ENCODE measurements at regions not wholly inside any gene's neighbourhood (a gene's known extent, or its start where the extent isn't known, plus 50 kb on each side); places are given as distances from the start of the nearest gene placed in this dataset.
"Not testable (repeated sequence)": the region's sequence is repeated elsewhere in the genome, so short reads cannot be mapped to it uniquely, and the experiment has no call there.

DNA sequence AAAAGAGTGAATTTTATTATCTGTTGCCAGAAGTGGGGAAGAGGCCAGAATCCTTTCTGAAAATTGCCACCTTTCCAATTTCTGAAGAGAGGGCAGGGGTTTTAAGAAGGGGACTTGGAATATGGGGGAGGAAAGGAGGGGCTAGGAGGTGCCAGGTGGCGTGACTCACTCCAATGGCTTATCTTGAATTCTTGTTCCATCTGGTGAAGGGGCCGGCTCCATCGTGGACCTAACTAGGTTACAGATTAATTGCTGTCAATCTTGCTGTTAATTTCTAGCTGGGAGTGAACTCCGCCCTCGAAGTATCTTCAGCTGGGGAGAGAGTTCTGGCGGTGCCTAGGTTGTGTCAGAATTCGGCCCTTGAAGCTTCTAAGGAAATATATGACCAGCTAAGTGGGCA is 138.7 kb downstream of the YTHDC2 start:
- no peak for DNase-seq (ENCODE audit: low read depth in 2 of 2)

DNA sequence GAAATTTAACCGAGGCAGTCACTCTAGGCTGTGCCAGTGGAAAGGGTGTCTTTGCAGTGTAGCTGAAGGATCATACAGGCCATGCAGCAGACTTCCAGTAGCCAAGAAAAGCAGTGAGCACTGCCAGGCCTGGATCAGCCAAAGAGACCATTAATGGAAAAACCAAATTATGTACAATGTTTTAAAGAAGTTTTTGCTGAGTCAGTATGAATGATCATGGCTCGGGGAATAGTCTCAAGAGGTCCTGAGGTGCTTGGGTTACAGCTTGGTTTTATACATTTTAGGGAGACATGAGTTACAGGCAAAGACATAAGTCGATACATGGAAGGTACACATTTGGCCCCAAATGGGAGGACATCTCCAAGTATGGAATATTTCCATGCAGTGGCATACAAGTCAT is 141.3 kb downstream of the YTHDC2 start:
- DNase-seq (ENCODE audit: low read depth in 2 of 2): no peak

DNA sequence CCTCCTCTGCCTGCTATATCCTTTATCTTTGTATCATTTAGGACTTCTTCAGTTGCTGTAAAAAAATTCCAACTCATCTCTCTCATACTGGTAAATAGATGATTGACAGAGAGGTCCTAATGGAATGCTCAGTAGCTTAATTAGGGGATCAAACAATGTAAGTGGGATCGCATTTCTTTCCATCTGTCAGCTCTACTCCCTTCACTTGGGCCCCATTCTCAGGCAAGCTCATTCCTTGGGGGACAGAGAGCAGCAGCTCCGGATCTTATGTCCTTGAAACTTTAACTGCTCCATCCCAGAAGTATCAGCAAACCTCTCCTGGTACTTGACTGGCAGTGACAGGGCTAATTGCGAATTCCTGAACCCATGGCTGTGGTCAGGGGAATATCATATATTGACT is 146.7 kb downstream of the YTHDC2 start:
- DNase-seq (ENCODE audit: low read depth in 2 of 2): no peak

- DNase-seq (ENCODE audit: low read depth in 2 of 2): no peak
Observed at GRCh38 chr5:113660706-113661250, 147.3 kb downstream of the YTHDC2 start.

- peak in 1 of 2 donors; percentile 6 for DNase-seq (ENCODE audit: low read depth in 2 of 2)
Observed at GRCh38 chr5:113663879-113664541, 150.5 kb downstream of the YTHDC2 start.

GRCh38 chr5:113673041-113673440 is 159.5 kb downstream of the YTHDC2 start:
- DNase-seq (ENCODE audit: low read depth in 2 of 2): no peak

DNA sequence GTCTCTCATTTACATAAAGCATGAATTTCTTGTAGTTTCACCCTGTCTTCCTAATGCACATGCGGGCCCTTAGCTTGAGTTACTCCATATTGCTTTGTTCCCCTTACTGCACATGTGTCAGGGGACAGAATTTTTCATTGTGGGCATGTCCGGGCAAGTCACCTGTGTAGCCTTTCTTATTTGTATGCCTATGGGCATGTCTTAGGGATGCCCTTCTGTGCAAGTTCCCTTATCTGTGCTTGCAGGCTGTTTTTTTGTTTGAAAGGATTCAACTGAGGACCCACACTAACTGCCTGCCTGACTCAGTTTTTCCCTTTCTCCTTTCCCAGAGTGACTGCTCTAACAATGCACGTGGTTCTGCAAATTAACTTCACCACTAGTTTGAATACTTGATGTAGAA is 161.7 kb downstream of the YTHDC2 start:
- DNase-seq (ENCODE audit: low read depth in 2 of 2): no peak

- no peak for DNase-seq (ENCODE audit: low read depth in 2 of 2)
Observed at GRCh38 chr5:113678202-113678601, 164.7 kb downstream of the YTHDC2 start.

DNA sequence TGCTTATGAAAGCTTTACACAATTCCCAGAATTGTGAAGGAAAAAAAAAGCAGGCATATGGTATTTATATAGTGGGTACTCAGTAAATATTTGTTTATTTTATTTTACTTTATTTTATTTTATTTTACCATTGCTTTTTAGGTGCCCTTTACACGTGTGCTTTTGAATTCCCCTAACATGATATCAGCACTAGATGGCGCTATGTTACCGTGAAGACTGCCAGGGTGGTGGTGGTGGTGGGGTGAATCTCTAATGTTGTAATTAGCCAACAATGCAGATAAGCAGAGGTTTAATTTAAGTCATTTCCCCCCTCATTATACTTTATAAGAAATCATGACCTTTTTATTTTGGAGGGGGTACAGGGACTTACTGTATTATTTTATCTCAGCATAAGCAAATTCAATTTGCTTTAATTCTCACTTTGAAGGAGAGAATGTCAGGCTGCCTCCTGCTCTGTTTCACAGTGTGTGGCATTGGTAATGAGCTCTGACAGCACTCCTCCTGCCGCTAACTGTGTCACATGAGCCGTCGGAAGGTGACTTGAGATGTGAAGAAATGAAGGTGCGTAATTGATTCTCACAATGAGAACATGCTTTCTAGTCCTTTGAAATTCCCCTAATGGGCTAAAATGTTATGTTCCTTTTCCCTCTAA is 165.6 kb downstream of the YTHDC2 start:
- DNase-seq (ENCODE audit: low read depth in 2 of 2): no peak

DNA sequence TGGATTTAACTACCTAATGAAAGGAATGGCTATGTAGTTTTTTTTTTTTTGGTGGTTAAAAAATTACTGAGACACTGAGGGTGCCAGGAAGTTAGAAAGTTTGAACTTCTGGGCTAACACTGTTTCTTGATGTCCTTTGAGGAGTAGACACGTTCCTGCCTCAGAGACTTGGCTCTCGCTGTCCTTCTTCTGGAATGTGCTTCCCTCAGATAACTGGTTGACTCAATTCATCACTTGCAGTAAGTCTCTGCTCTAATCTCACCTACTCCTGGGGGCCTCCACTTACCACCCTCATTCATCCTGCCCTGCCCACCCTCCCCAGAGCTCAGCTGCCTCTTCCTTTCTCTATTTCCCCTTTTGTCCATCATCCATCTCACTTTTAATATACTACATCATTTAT is 167.0 kb downstream of the YTHDC2 start:
- no peak for DNase-seq (ENCODE audit: low read depth in 2 of 2)

DNA sequence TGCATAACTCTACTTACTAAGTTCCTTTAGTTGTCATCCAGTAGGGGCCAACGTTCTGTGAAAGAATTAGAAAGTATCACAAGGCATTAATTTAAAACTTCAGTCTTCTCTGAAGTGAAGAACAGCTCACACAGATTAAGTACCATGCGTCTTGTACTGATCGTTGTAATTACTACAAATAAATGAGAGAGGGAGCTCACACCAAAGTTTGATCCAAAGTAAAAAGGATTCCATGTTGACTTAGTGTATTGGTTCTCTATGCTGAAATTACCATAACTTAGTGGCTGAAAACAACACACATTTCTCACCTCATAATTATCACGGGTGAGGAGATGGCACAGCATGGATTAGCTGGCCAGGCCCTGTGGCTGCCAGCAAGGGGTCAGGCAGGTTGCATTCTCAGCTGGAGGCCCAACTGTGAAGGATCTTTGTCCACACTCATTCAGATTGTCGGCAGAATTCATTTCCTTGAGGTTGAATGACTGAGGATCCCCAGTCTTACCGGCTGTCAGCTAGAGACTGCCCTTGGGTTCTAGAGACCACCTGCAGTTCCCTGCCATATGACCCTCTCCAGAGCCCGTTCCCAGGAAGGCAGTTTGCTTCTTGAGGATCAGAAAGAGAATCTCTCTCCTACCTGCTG is 169.1 kb downstream of the YTHDC2 start:
- DNase-seq (ENCODE audit: low read depth in 2 of 2): no peak

DNA sequence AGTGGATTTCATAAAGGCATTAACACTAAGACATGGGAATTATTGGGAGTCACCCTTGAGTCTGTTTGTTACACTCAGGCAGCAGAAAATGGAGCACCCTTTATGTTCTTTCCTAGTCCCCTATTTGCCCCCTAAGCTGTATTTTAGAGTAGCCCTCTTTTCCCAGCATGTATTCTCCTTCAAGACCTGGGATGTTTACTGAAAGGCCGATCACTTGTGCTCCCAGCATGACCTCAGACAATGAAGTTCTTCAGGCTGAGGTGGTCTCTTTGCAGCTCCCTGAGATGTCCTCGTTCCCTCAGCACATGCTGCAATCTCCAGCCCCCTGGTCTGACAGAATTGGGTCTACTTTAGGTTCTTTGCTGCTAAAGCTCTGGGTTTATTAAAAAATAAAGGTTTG is 169.7 kb downstream of the YTHDC2 start:
- no peak for DNase-seq (ENCODE audit: low read depth in 2 of 2)

DNA sequence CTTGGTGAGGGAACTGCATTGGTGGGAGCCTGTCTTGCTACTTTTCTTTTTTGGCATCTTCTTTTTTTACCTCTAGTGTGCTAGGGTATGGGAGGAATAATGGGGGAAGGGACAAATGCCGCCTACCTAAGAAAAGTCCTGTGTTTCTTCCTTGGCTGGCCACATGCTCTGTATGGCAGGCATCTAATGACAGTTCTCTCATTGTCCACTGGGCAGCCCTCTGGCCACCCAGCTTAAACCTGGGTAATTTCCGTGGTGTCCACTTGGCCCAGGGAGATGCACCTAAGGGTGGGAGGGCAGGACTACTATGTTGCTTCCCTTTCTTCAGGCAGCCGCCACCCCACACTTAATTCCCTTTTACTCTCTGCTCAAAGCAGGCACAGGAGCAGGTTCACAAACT is 173.1 kb downstream of the YTHDC2 start:
- DNase-seq (ENCODE audit: low read depth in 2 of 2): no peak

- DNase-seq (ENCODE audit: low read depth in 2 of 2): no peak
Observed at GRCh38 chr5:113689647-113690046, 176.2 kb downstream of the YTHDC2 start.

DNA sequence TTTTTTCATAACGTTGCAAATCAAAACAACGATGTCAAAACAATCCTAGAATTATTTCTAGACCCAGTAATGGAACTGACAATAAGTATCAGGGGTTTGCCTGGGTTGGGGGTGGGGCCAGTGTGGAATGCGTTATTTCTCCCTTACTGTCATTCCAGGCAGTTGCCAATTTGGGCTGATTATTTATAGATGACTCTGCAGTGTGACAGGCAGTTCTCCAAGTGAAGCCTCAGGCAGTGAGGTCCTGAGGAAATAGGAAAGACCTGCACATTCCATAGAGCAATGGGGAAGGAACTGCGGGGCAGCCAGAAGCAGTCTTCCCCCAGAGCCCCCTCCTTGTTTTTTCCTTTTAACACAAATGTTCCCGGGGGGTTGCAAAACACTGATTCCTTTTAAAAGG is 179.0 kb downstream of the YTHDC2 start:
- no peak for DNase-seq (ENCODE audit: low read depth in 2 of 2)

DNA sequence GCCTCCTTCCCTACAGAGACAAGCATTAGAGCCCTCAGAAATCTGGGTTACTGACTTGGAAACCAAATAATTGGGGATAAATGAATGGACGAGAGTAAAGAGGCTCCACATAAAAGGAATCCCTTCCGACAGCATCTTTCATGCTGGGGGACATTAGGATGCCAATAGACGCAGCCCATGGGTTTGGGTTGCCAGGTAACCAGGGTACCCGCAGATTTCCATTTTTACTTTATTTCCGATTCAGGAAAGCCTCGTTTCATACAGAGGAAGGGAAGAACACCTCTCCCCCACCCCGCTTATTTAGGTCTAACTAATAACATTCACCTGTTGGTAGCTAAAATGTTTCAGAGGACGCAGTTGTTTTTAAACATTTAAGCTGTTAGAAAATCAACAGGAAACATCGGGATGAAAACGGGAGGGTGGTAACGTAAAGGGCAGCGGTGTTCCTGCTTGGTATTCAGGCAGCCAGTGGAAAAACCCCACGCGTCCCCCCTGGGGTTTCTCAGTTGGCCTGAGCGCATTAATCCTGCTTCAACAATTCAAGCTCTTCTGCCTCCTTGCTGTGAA is 179.5 kb downstream of the YTHDC2 start:
- no peak for DNase-seq (ENCODE audit: low read depth in 2 of 2)

DNA sequence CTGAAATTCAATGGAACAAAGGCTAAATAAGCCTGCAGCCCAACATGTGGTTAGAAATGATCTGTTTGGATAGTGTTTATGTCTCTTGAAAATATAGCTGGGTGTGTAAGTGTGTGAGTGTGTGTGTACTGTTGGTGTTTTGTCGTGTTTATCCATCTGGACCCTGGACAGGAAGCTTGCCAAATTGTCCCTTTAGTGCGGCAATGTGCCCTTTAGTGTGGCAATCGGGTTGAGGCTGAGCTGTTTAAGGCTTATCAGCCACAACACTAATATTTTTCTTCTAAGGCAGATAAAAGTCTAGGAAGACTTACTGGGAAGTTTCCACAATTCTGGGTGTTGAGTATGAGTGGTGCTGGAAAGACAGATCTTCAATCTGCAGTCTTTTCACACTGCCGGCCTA is 180.2 kb downstream of the YTHDC2 start:
- no peak for DNase-seq (ENCODE audit: low read depth in 2 of 2)

DNA sequence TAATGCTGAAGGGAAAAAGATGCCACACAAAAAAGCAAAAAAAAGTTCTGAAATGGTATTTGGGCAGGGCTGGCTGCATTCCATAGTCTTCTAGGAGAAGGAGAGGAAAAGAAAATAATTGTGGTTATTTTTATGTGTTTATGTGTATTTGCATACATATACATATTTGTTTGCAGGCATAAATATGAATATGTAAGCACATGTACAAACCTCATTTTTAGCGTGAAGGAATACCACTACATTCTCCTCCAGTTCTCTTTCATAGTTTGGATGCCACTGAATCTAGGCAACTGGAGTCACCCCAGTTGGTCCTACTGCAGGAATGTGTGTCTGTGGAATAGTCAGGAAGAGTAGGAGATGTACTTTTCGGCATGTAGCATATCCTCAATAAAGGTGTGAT is 181.1 kb downstream of the YTHDC2 start:
- DNase-seq (ENCODE audit: low read depth in 2 of 2): no peak

GRCh38 chr5:113703266-113703665 is 189.8 kb downstream of the YTHDC2 start:
- DNase-seq (ENCODE audit: low read depth in 2 of 2): no peak

GRCh38 chr5:113705657-113706056 is 192.2 kb downstream of the YTHDC2 start:
- no peak for DNase-seq (ENCODE audit: low read depth in 2 of 2)

DNA sequence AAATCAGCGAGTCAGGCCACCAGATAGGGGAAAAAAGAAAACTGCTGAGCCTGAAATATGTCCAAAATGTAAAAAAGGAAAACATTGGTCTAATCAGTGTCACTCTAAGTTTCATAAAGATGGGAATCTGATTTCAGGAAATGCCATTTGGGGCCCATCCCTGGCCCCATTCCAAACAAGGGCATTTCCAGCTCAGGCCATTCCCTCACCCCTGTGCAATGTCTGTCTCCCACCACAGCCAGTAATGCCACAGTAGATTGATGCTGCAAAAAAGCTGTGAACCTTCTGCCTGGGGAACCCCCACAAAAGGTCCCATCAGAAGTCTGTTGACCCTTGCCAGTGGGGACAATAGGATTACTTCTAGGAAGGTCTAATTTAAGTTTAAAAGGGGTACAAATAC is 199.6 kb downstream of the YTHDC2 start:
- no peak for DNase-seq (ENCODE audit: low read depth in 2 of 2)

- not testable (repeated sequence) for DNase-seq (ENCODE audit: low read depth in 2 of 2)
Observed at GRCh38 chr5:113715921-113716320, 202.4 kb downstream of the YTHDC2 start.

DNA sequence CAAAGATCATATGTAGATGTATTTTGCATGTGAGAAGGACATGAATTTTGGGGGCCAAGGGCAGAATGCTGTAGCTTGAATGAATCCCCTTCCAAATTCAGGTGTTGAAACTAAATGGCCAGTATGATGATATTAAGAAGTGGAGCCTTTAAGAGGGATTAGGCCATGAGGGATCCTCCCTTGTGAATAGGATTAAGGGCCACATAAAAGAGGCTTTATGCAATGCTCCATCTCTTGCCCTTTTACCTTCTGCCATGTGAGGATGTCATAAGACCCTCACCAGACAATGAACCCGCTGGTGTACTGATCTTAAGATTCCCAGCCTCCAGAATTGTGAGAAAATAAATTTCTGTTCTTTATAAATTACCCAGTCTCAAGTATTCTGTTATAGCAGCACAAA is 206.1 kb downstream of the YTHDC2 start:
- no peak for DNase-seq (ENCODE audit: low read depth in 2 of 2)
